H1 (cell line): ENCODE measurements at regions not wholly inside any gene's neighbourhood (a gene's known extent, or its start where the extent isn't known, plus 50 kb on each side); places are given as distances from the start of the nearest gene placed in this dataset.

ENCODE experiments used
- ASH2L ChIP-seq: fragments of 200-600, 300-600 bp; sonication (generic); IDR thresholded peaks from one replicate; pipeline ENCODE4 v1.7.1; 2017; ENCODE audit warnings: low read length
- ATF2 ChIP-seq: IDR thresholded peaks from 2 replicates; pipeline ENCODE4 v1.6.1; 2012; ENCODE audit warnings: low read length, inconsistent platforms
- HDAC2 ChIP-seq, 2 experiments: fragments of 300-600 bp in 1 of 2; sonication (generic) in 1 of 2; IDR thresholded peaks; 2 replicates each; pipeline ENCODE4 v1.6.1; 2011 to 2012; ENCODE audit warnings: low read depth in 2 of 2, low read length in 2 of 2, mild to moderate bottlenecking in 2 of 2, moderate library complexity in 2 of 2, borderline replicate concordance in 1 of 2, inconsistent platforms in 1 of 2
- KDM1A ChIP-seq: fragments of 200-600, 300-600 bp; sonication (generic); IDR thresholded peaks from 2 replicates; pipeline ENCODE4 v1.7.1; 2016; ENCODE audit warnings: mild to moderate bottlenecking, low read length, borderline replicate concordance
- KDM5A ChIP-seq: fragments of 200-600 bp; IDR thresholded peaks from 2 replicates; pipeline ENCODE4 v1.7.1; 2012; ENCODE audit warnings: mild to moderate bottlenecking, low read length, inconsistent platforms, mixed read lengths

- TF ChIP-seq ATF2: no peak
- TF ChIP-seq KDM5A: no peak
- TF ChIP-seq ASH2L: no peak
- TF ChIP-seq HDAC2 (IDR thresholded peaks at IDR 0.05; ENCODE audit: borderline replicate concordance in 1 of 2, low read depth in 2 of 2, low read length in 2 of 2): no peak
- TF ChIP-seq KDM1A: no peak
Observed at GRCh38 chr18:77821892-77822291, 572.2 kb downstream of the GALR1 start (continued).
